ENCODE measurements at regions not wholly inside any gene's neighbourhood (a gene's known extent, or its start where the extent isn't known, plus 50 kb on each side); places are given as distances from the start of the nearest gene placed in this dataset.

GRCh38 chrX:85493821-85494220, 114.4 kb upstream of the POF1B start:
- TF ChIP-seq CTCF (IDR thresholded peaks at IDR 0.05) (no peak), POLR2A (IDR thresholded peaks at IDR 0.05) (no peak)

Data from uterus (tissue), 2 donors.